Esophagus squamous epithelium (tissue), 5 donors: ENCODE measurements at regions not wholly inside any gene's neighbourhood (a gene's known extent, or its start where the extent isn't known, plus 50 kb on each side); places are given as distances from the start of the nearest gene placed in this dataset.

Source experiments
- DNase-seq: peaks from one replicate; lab custom pipeline; 2025; lab: John Stamatoyannopoulos, UW
- H3K27ac ChIP-seq, 4 donors: fragments of 200-600 bp; sonication (generic); one replicate each; pipeline ENCODE4 v1.5.1; 2016 to 2019; ENCODE audit warnings: mild to moderate bottlenecking in 1 of 4
- H3K27me3 ChIP-seq, 4 donors: fragments of 200-600 bp; sonication (generic); 1 replicate in 3 of 4; 2 replicates in 1 of 4; pipeline versions ENCODE4 v1.5.1 to v1.6.0; 2017 to 2021; ENCODE audit warnings: antibody characterized with exemption in 1 of 4
- H3K36me3 ChIP-seq, 3 donors: fragments of 200-600 bp; sonication (generic); one replicate each; pipeline ENCODE4 v1.5.1; 2016 to 2019
- H3K4me1 ChIP-seq, 3 donors: fragments of 200-600 bp; sonication (generic); one replicate each; pipeline ENCODE4 v1.5.1; 2017 to 2019
- H3K4me3 ChIP-seq, 4 donors: fragments of 200-600 bp; sonication (generic); 1 replicate in 3 of 4; 2 replicates in 1 of 4; pipeline ENCODE4 v1.5.1; 2016 to 2019; ENCODE audit warnings: mild to moderate bottlenecking in 2 of 4, moderate library complexity in 1 of 4
- H3K9me3 ChIP-seq, 3 donors: fragments of 200-600 bp; sonication (generic); one replicate each; pipeline ENCODE4 v1.5.1; 2016 to 2019
- POLR2A ChIP-seq, 4 donors: fragments of 450-650 bp; IDR thresholded peaks; one replicate each; pipeline ENCODE4 v1.6.1; 2017; ENCODE audit warnings: antibody characterized with exemption in 4 of 4, mild to moderate bottlenecking in 4 of 4, moderate library complexity in 3 of 4
- WGBS, 2 donors: methylation state at CpG; one replicate each; pipeline ENCODE4 v1.1.5; 2018; 5-methylcytosine and 5-hydroxymethylcytosine counted together
- intact Hi-C: fragments of 100-400 bp; cut with DNase I; formaldehyde crosslinking; loops from one replicate; pipeline ENCODE4 v1.15.0; 2022
- TF ChIP-seq, protein P1 (sequence below), 6 experiments: fragments of 450-650 bp in 4 of 6; fragments of 200-600 bp in 2 of 6; sonication (generic) in 2 of 6; IDR thresholded peaks; one replicate each; pipeline ENCODE4 v1.5.1; 2016 to 2019; ENCODE audit warnings: antibody characterized with exemption in 6 of 6, mild to moderate bottlenecking in 4 of 6, moderate library complexity in 4 of 6
- donor health status: DM: yes; HTN: yes; CAD: no.

DNA sequence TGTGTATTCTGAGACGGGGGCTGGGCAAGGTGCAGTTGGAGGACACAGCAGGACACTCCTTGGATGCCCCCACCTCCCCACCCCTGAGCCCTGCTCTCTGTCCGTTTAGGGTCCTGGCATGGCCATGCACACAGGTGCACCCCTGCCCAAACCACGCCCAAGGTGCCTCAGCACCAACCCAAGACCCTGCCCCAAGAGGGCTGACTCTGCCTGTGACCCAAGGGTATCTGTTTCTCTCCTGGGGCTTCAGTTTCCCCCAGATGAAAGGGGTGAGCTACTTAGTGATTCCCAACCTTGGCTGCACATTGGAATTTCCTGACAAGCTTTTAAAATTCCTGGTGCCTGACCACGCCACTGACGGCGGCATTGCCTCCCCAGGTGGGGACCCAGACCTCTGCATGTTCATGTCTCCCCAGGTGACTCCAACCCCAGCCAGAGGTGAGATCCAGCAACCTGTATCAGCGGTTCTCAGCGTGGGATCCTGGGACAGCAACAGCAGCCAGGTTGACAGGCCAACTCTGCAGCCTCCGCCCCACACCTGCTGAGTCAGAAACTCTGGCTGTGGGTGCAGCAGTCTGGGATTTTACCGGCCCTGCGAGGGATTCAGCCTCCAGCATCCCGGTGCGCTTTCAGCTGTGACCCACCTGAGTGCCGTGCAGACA is 483.4 kb downstream of the NPHP4 start:
- H3K36me3 ChIP-seq: no peaks in the 10 kb centered on the region
- no peak for DNase-seq
- intact Hi-C loops: no loop called here
- H3K9me3 ChIP-seq: no peaks in the 10 kb centered on the region
- no peak overlapping the region for H3K4me3 ChIP-seq
- H3K27ac ChIP-seq: no peak overlapping the region
- 11 to 39% methylated on average over 3 to 4 of the region's 14 CpGs for WGBS, 2 donors
- peaks cover 0 to 97% (median 2%) of the 10 kb centered on the region in 4 donors for H3K27me3 ChIP-seq
- peaks cover 4 to 54% (median 13%) of the 10 kb centered on the region in 3 donors for H3K4me1 ChIP-seq
- TF ChIP-seq, protein P1, sequence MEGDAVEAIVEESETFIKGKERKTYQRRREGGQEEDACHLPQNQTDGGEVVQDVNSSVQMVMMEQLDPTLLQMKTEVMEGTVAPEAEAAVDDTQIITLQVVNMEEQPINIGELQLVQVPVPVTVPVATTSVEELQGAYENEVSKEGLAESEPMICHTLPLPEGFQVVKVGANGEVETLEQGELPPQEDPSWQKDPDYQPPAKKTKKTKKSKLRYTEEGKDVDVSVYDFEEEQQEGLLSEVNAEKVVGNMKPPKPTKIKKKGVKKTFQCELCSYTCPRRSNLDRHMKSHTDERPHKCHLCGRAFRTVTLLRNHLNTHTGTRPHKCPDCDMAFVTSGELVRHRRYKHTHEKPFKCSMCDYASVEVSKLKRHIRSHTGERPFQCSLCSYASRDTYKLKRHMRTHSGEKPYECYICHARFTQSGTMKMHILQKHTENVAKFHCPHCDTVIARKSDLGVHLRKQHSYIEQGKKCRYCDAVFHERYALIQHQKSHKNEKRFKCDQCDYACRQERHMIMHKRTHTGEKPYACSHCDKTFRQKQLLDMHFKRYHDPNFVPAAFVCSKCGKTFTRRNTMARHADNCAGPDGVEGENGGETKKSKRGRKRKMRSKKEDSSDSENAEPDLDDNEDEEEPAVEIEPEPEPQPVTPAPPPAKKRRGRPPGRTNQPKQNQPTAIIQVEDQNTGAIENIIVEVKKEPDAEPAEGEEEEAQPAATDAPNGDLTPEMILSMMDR (IDR thresholded peaks at IDR 0.05): no peak
- no peak for TF ChIP-seq POLR2A (IDR thresholded peaks at IDR 0.05)

DNA sequence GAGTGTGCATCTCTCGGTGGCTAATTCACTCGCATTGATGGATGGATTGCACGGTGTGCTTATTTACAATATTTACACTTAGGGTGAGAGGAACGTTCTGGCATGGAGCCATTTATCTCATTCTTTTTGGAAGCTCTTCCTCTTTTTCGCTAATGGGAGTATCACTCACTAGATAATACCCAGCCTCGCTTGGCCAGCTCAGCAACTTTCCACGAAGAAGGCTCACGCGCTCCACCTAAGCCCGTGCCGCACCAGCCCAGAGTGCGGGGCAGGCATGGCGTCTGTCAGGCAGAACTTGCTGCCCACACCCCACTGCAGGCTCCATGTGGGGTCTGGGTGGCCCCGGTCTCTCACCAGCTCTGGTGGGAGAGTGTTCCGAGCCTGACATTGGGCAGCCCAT is 484.9 kb downstream of the NPHP4 start:
- H3K9me3 ChIP-seq: no peaks in the 10 kb centered on the region
- intact Hi-C loops: no loop called here
- H3K27ac ChIP-seq: no peak overlapping the region
- 45 to 53% methylated on average over 10 to 14 of the region's 15 CpGs for WGBS, 2 donors
- peaks cover 0 to 92% (median 2%) of the 10 kb centered on the region in 4 donors for H3K27me3 ChIP-seq
- no peaks in the 10 kb centered on the region for H3K36me3 ChIP-seq
- no peak for DNase-seq
- H3K4me3 ChIP-seq: no peak overlapping the region
- TF ChIP-seq POLR2A (IDR thresholded peaks at IDR 0.05): no peak
- TF ChIP-seq, protein P1 (IDR thresholded peaks at IDR 0.05): no peak
- H3K4me1 ChIP-seq: peaks cover 14 to 65% (median 24%) of the 10 kb centered on the region in 3 donors

- intact Hi-C loops: no loop called here
- no peak for DNase-seq
- no peak overlapping the region for H3K4me3 ChIP-seq
- TF ChIP-seq, protein P1 (IDR thresholded peaks at IDR 0.05): no peak
- no peak for TF ChIP-seq POLR2A (IDR thresholded peaks at IDR 0.05)
- peaks cover 0 to 90% (median 2%) of the 10 kb centered on the region in 4 donors for H3K27me3 ChIP-seq
- no peak overlapping the region for H3K27ac ChIP-seq
- no peaks in the 10 kb centered on the region for H3K9me3 ChIP-seq
- H3K36me3 ChIP-seq: no peaks in the 10 kb centered on the region
- 100% methylated on average over 1 of the region's 11 CpGs; no CpG with 5 or more reads in 1 of the 2 donors for WGBS, 2 donors
- peaks cover 14 to 72% (median 24%) of the 10 kb centered on the region in 3 donors for H3K4me1 ChIP-seq
These were observed 485.6 kb downstream of the NPHP4 start for GRCh38 chr1:5506634-5507033.

- no peak for DNase-seq
- H3K4me3 ChIP-seq: no peak overlapping the region
- peaks cover 0 to 90% (median 2%) of the 10 kb centered on the region in 4 donors for H3K27me3 ChIP-seq
- 62 to 68% methylated on average over 5 to 6 of the region's 6 CpGs for WGBS, 2 donors
- peaks cover 14 to 79% (median 24%) of the 10 kb centered on the region in 3 donors for H3K4me1 ChIP-seq
- intact Hi-C loops: no loop called here
- H3K27ac ChIP-seq: no peak overlapping the region
- H3K36me3 ChIP-seq: no peaks in the 10 kb centered on the region
- TF ChIP-seq, protein P1 (IDR thresholded peaks at IDR 0.05): no peak
- no peak for TF ChIP-seq POLR2A (IDR thresholded peaks at IDR 0.05)
- no peaks in the 10 kb centered on the region for H3K9me3 ChIP-seq
These were observed 486.3 kb downstream of the NPHP4 start for GRCh38 chr1:5505944-5506343.

DNA sequence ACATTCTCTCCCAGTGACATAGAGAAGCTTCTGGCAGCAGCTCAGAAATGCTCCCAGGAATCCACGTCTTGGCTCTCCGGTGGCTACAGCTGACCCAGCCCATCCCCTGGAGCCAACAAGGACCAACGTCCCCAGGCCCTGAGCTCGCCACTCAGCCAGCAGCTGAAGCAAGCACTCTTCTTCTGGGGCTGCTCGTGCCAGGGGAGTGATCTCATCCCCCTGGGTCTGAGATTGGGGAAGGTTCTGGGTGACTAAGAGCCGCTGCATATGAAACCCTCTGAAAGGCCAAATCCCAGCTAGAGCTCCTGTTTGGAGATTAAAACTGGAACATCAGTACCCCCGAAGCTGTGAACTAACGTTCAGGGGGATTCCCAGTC is 487.9 kb downstream of the NPHP4 start:
- H3K27me3 ChIP-seq: peaks cover 0 to 79% (median 0%) of the 10 kb centered on the region in 4 donors
- H3K4me1 ChIP-seq: peaks cover 14 to 74% (median 24%) of the 10 kb centered on the region in 3 donors
- peak overlapping the region in 1 of 4 donors; percentile 14 for H3K27ac ChIP-seq
- TF ChIP-seq POLR2A (IDR thresholded peaks at IDR 0.05): no peak
- TF ChIP-seq, protein P1 (IDR thresholded peaks at IDR 0.05): no peak
- H3K36me3 ChIP-seq: no peaks in the 10 kb centered on the region
- 7 to 53% methylated on average over 3 of the region's 8 CpGs for WGBS, 2 donors
- intact Hi-C loops: no loop called here
- H3K9me3 ChIP-seq: no peaks in the 10 kb centered on the region
- no peak for DNase-seq
- no peak overlapping the region for H3K4me3 ChIP-seq
